WTC11 (cell line): ENCODE measurements at regions not wholly inside any gene's neighbourhood (a gene's known extent, or its start where the extent isn't known, plus 50 kb on each side); places are given as distances from the start of the nearest gene placed in this dataset.

Experiments
- ATAC-seq: fragments of 200-7000 bp; cut with Tn5 transposase; 2 replicates; pipeline ENCODE4 v1.10.0; 2021; ENCODE audit warnings: mild to moderate bottlenecking, moderate library complexity
- CTCF ChIA-PET: fragments of 300-600 bp; sonication (Branson Sonifier 250); formaldehyde crosslinking; loops from one replicate; lab custom pipeline; 2021; ENCODE audit warnings: antibody characterized with exemption; lab: Charles Lee
- POLR2A ChIA-PET: fragments of 350-600 bp; sonication (Branson Sonifier 250); formaldehyde crosslinking; loops from one replicate; lab custom pipeline; 2021; ENCODE audit warnings: antibody characterized with exemption; lab: Charles Lee
- DNase-seq: peaks from one replicate; pipeline ENCODE4 v3.0.0; 2021; ENCODE audit warnings: low spot score
- H3K27ac Mint-ChIP-seq: 2 replicates; pipeline ENCODE4 v1.8.0; 2021; ENCODE audit warnings: mixed read lengths
- H3K27me3 Mint-ChIP-seq: 2 replicates; pipeline ENCODE4 v1.8.0; 2021; ENCODE audit warnings: low read depth, mild to moderate bottlenecking, moderate library complexity, mixed read lengths
- H3K36me3 Mint-ChIP-seq: 2 replicates; pipeline ENCODE4 v1.8.0; 2021; ENCODE audit warnings: mixed read lengths
- H3K4me1 Mint-ChIP-seq: 2 replicates; pipeline ENCODE4 v1.8.0; 2022; ENCODE audit warnings: mixed read lengths
- H3K4me3 Mint-ChIP-seq: 2 replicates; pipeline ENCODE4 v1.8.0; 2021; ENCODE audit warnings: mild to moderate bottlenecking, moderate library complexity, mixed read lengths
- H3K9me3 Mint-ChIP-seq: 2 replicates; pipeline ENCODE4 v1.8.0; 2021; ENCODE audit warnings: mixed read lengths
- CREM ChIP-seq: sonication (generic); formaldehyde crosslinking; IDR thresholded peaks from 2 replicates; pipeline ENCODE4 v1.8.1; 2022; ENCODE audit warnings: mild to moderate bottlenecking, missing genetic modification reagents, moderate library complexity
- ELF4 ChIP-seq: sonication (generic); formaldehyde crosslinking; IDR thresholded peaks from 2 replicates; pipeline ENCODE4 v1.8.1; 2022; ENCODE audit warnings: low read depth, mild to moderate bottlenecking, moderate library complexity, missing genetic modification reagents
- FOXP1 ChIP-seq: sonication (generic); formaldehyde crosslinking; IDR thresholded peaks from 2 replicates; pipeline ENCODE4 v1.8.0; 2022; ENCODE audit warnings: missing genetic modification reagents, mild to moderate bottlenecking, moderate library complexity, borderline replicate concordance
- JAZF1 ChIP-seq: fragments of 250-450 bp; sonication (Bioruptor Pico); IDR thresholded peaks from 2 replicates; pipeline ENCODE4 v1.9.0; 2021; ENCODE audit warnings: moderate library complexity, mild to moderate bottlenecking, inconsistent platforms
- MAX ChIP-seq: sonication (generic); formaldehyde crosslinking; IDR thresholded peaks from 2 replicates; pipeline ENCODE4 v1.8.0; 2022; ENCODE audit warnings: mild to moderate bottlenecking, missing genetic modification reagents
- SMAD3 ChIP-seq: sonication (generic); formaldehyde crosslinking; IDR thresholded peaks from 2 replicates; pipeline ENCODE4 v1.8.0; 2022; ENCODE audit warnings: missing genetic modification reagents, mild to moderate bottlenecking, borderline replicate concordance
- TP53 ChIP-seq: sonication (generic); formaldehyde crosslinking; IDR thresholded peaks from 2 replicates; pipeline ENCODE4 v1.8.1; 2023; ENCODE audit warnings: mild to moderate bottlenecking, missing genetic modification reagents
- ZBTB21 ChIP-seq: sonication (generic); formaldehyde crosslinking; IDR thresholded peaks from 2 replicates; pipeline ENCODE4 v1.8.1; 2023; ENCODE audit warnings: mild to moderate bottlenecking, missing genetic modification reagents, borderline replicate concordance
- ZNF138 ChIP-seq: sonication (generic); formaldehyde crosslinking; conservative IDR thresholded peaks from 2 replicates; pipeline ENCODE4 v1.8.1; 2022; ENCODE audit warnings: mild to moderate bottlenecking, moderate library complexity, missing genetic modification reagents
- TF ChIP-seq, protein P1 (sequence below): sonication (generic); formaldehyde crosslinking; IDR thresholded peaks from 2 replicates; pipeline ENCODE4 v1.8.0; 2022; ENCODE audit warnings: missing genetic modification reagents
- TF ChIP-seq, protein P2 (sequence below): fragments of 250-450 bp; sonication (Bioruptor Pico); IDR thresholded peaks from 2 replicates; pipeline ENCODE4 v1.9.0; 2021; ENCODE audit warnings: mild to moderate bottlenecking, borderline replicate concordance
- TF ChIP-seq, protein P3 (sequence below): sonication (generic); formaldehyde crosslinking; IDR thresholded peaks from 2 replicates; pipeline ENCODE4 v1.8.1; 2023; ENCODE audit warnings: mild to moderate bottlenecking, missing genetic modification reagents, moderate library complexity
- TF ChIP-seq, protein P4 (sequence below): sonication (generic); formaldehyde crosslinking; IDR thresholded peaks from 2 replicates; pipeline ENCODE4 v1.8.0; 2022; ENCODE audit warnings: mild to moderate bottlenecking, missing genetic modification reagents

- TF ChIP-seq, protein P1, sequence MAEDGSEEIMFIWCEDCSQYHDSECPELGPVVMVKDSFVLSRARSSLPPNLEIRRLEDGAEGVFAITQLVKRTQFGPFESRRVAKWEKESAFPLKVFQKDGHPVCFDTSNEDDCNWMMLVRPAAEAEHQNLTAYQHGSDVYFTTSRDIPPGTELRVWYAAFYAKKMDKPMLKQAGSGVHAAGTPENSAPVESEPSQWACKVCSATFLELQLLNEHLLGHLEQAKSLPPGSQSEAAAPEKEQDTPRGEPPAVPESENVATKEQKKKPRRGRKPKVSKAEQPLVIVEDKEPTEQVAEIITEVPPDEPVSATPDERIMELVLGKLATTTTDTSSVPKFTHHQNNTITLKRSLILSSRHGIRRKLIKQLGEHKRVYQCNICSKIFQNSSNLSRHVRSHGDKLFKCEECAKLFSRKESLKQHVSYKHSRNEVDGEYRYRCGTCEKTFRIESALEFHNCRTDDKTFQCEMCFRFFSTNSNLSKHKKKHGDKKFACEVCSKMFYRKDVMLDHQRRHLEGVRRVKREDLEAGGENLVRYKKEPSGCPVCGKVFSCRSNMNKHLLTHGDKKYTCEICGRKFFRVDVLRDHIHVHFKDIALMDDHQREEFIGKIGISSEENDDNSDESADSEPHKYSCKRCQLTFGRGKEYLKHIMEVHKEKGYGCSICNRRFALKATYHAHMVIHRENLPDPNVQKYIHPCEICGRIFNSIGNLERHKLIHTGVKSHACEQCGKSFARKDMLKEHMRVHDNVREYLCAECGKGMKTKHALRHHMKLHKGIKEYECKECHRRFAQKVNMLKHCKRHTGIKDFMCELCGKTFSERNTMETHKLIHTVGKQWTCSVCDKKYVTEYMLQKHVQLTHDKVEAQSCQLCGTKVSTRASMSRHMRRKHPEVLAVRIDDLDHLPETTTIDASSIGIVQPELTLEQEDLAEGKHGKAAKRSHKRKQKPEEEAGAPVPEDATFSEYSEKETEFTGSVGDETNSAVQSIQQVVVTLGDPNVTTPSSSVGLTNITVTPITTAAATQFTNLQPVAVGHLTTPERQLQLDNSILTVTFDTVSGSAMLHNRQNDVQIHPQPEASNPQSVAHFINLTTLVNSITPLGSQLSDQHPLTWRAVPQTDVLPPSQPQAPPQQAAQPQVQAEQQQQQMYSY (CRISPR knock-in tag): no peak
- TF ChIP-seq, protein P2, sequence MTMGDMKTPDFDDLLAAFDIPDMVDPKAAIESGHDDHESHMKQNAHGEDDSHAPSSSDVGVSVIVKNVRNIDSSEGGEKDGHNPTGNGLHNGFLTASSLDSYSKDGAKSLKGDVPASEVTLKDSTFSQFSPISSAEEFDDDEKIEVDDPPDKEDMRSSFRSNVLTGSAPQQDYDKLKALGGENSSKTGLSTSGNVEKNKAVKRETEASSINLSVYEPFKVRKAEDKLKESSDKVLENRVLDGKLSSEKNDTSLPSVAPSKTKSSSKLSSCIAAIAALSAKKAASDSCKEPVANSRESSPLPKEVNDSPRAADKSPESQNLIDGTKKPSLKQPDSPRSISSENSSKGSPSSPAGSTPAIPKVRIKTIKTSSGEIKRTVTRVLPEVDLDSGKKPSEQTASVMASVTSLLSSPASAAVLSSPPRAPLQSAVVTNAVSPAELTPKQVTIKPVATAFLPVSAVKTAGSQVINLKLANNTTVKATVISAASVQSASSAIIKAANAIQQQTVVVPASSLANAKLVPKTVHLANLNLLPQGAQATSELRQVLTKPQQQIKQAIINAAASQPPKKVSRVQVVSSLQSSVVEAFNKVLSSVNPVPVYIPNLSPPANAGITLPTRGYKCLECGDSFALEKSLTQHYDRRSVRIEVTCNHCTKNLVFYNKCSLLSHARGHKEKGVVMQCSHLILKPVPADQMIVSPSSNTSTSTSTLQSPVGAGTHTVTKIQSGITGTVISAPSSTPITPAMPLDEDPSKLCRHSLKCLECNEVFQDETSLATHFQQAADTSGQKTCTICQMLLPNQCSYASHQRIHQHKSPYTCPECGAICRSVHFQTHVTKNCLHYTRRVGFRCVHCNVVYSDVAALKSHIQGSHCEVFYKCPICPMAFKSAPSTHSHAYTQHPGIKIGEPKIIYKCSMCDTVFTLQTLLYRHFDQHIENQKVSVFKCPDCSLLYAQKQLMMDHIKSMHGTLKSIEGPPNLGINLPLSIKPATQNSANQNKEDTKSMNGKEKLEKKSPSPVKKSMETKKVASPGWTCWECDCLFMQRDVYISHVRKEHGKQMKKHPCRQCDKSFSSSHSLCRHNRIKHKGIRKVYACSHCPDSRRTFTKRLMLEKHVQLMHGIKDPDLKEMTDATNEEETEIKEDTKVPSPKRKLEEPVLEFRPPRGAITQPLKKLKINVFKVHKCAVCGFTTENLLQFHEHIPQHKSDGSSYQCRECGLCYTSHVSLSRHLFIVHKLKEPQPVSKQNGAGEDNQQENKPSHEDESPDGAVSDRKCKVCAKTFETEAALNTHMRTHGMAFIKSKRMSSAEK: no peak
- TF ChIP-seq, protein P3, sequence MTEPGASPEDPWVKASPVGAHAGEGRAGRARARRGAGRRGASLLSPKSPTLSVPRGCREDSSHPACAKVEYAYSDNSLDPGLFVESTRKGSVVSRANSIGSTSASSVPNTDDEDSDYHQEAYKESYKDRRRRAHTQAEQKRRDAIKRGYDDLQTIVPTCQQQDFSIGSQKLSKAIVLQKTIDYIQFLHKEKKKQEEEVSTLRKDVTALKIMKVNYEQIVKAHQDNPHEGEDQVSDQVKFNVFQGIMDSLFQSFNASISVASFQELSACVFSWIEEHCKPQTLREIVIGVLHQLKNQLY (CRISPR knock-in tag): no peak
These were observed 208.4 kb upstream of the MARCKS start (continued) for GRCh38 chr6:113648698-113649097.

GRCh38 chr6:113649276-113649675 lies 207.9 kb upstream of the MARCKS start:
- Mint-ChIP-seq H3K9me3 (0 out of 2 replicates have a peak, but pooled peaks cover 4% of the 10 kb centered on the region), H3K36me3 (no peaks in the 10 kb centered on the region), H3K27me3 (peaks cover 14% of the 10 kb centered on the region), H3K27ac (no peak overlapping the region), H3K4me1 (peaks cover 25% of the 10 kb centered on the region), H3K4me3 (no peak overlapping the region)
- TF ChIP-seq ZBTB21 (no peak), SMAD3 (no peak), JAZF1 (CRISPR knock-in tag) (no peak), TP53 (CRISPR knock-in tag) (no peak), FOXP1 (CRISPR knock-in tag) (no peak), ELF4 (CRISPR knock-in tag) (no peak), MAX (CRISPR knock-in tag) (no peak), CREM (CRISPR knock-in tag) (no peak), ZNF138 (no peak)
- TF ChIP-seq, protein P4, sequence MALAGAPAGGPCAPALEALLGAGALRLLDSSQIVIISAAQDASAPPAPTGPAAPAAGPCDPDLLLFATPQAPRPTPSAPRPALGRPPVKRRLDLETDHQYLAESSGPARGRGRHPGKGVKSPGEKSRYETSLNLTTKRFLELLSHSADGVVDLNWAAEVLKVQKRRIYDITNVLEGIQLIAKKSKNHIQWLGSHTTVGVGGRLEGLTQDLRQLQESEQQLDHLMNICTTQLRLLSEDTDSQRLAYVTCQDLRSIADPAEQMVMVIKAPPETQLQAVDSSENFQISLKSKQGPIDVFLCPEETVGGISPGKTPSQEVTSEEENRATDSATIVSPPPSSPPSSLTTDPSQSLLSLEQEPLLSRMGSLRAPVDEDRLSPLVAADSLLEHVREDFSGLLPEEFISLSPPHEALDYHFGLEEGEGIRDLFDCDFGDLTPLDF (CRISPR knock-in tag): no peak
- POLR2A ChIA-PET: no interaction called here
- DNase-seq (no peak), ATAC-seq (no peak)
- CTCF ChIA-PET: no interaction called here
